NB4 (cell line): ENCODE measurements at regions not wholly inside any gene's neighbourhood (a gene's known extent, or its start where the extent isn't known, plus 50 kb on each side); places are given as distances from the start of the nearest gene placed in this dataset.

ENCODE experiments used
- DNase-seq: peaks from one replicate; pipeline ENCODE4 v3.0.0; 2010; ENCODE audit warnings: low read depth
- H3K4me3 ChIP-seq: one replicate; pipeline ENCODE4 v1.5.1; 2011; ENCODE audit warnings: mild to moderate bottlenecking, low read depth, low read length, moderate library complexity
- CTCF ChIP-seq: IDR thresholded peaks from one replicate; pipeline ENCODE4 v1.5.1; 2012; ENCODE audit warnings: low read depth, low read length
- MAX ChIP-seq: IDR thresholded peaks from 2 replicates; pipeline ENCODE4 v1.6.1; 2011; ENCODE audit warnings: low read depth, low read length
- MYC ChIP-seq: IDR thresholded peaks from 2 replicates; pipeline ENCODE4 v1.6.1; 2011; ENCODE audit warnings: low read depth, low read length
- POLR2A ChIP-seq: IDR thresholded peaks from 2 replicates; pipeline ENCODE4 v1.6.1; 2011; ENCODE audit warnings: mild to moderate bottlenecking; ENCODE audit not compliant: insufficient read length; ENCODE audit errors: extremely low read depth

GRCh38 chr2:13877571-13877970 is 754.9 kb upstream of the LRATD1 start:
- no peak for TF ChIP-seq CTCF
- no peak for TF ChIP-seq POLR2A
- no peak for TF ChIP-seq MAX
- no peak for TF ChIP-seq MYC
- no peak overlapping the region for H3K4me3 ChIP-seq
- no peak for DNase-seq

GRCh38 chr2:13884291-13884976 is 748.1 kb upstream of the LRATD1 start:
- DNase-seq = no peak
- no peak for TF ChIP-seq CTCF
- no peak for TF ChIP-seq POLR2A
- no peak for TF ChIP-seq MAX
- TF ChIP-seq MYC = no peak
- no peak overlapping the region for H3K4me3 ChIP-seq

- TF ChIP-seq MAX (no peak), POLR2A (no peak), CTCF (no peak), MYC (no peak)
- no peak overlapping the region for H3K4me3 ChIP-seq
Observed at GRCh38 chr2:13901526-13901925, 731.0 kb upstream of the LRATD1 start.

GRCh38 chr2:13905831-13906230 is 726.7 kb upstream of the LRATD1 start:
- TF ChIP-seq MYC = no peak
- no peak for TF ChIP-seq POLR2A
- no peak for TF ChIP-seq MAX
- TF ChIP-seq CTCF = no peak
- no peak overlapping the region for H3K4me3 ChIP-seq
- DNase-seq = no peak

More at GRCh38 chr2:13901526-13901925, 731.0 kb upstream of the LRATD1 start:
- no peak for DNase-seq

GRCh38 chr2:13916066-13916465 is 716.5 kb upstream of the LRATD1 start:
- no peak for DNase-seq
- TF ChIP-seq POLR2A (no peak), CTCF (no peak), MAX (no peak), MYC (no peak)
- H3K4me3 ChIP-seq = no peak overlapping the region
